ENCODE measurements at regions not wholly inside any gene's neighbourhood (a gene's known extent, or its start where the extent isn't known, plus 50 kb on each side); places are given as distances from the start of the nearest gene placed in this dataset.

DNA sequence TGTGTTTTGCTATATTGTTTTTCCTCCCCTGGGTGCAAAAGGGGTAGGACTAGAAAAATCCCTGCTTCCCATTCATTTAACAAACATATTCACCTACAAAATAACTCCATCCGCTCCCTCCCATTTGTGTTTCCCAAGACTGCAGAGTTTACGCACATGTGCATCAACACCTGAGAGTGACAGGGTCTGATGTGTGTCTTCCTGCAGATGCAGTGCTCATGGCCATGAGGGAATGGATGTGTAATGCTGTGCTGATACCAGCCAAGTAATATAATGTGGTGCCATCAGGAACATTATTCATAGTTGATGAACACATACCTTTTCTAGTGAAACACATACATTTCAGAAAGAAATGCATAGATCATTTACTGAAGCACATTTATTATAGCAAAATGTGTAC is 83.2 kb downstream of the CXXC4 start:
- H3K27me3 ChIP-seq (ENCODE audit: insufficient read depth, poor library complexity, severe bottlenecking): no peaks in the 10 kb centered on the region
- ATAC-seq (ENCODE audit: low read depth) (no peak), DNase-seq (ENCODE audit: low spot score) (no peak)
- H3K4me3 ChIP-seq (ENCODE audit: severe bottlenecking): no peak overlapping the region
- no peaks in the 10 kb centered on the region for H3K4me1 ChIP-seq (ENCODE audit: insufficient read depth, poor library complexity, severe bottlenecking)
- TF ChIP-seq, protein P1, sequence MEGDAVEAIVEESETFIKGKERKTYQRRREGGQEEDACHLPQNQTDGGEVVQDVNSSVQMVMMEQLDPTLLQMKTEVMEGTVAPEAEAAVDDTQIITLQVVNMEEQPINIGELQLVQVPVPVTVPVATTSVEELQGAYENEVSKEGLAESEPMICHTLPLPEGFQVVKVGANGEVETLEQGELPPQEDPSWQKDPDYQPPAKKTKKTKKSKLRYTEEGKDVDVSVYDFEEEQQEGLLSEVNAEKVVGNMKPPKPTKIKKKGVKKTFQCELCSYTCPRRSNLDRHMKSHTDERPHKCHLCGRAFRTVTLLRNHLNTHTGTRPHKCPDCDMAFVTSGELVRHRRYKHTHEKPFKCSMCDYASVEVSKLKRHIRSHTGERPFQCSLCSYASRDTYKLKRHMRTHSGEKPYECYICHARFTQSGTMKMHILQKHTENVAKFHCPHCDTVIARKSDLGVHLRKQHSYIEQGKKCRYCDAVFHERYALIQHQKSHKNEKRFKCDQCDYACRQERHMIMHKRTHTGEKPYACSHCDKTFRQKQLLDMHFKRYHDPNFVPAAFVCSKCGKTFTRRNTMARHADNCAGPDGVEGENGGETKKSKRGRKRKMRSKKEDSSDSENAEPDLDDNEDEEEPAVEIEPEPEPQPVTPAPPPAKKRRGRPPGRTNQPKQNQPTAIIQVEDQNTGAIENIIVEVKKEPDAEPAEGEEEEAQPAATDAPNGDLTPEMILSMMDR (IDR thresholded peaks at IDR 0.05; ENCODE audit: poor library complexity, severe bottlenecking): no peak
- no peak overlapping the region for H3K27ac ChIP-seq (ENCODE audit: poor library complexity, severe bottlenecking)
- no peaks in the 10 kb centered on the region for H3K9me3 ChIP-seq (ENCODE audit: severe bottlenecking)
- H3K36me3 ChIP-seq (ENCODE audit: low read depth): no peaks in the 10 kb centered on the region

DNA sequence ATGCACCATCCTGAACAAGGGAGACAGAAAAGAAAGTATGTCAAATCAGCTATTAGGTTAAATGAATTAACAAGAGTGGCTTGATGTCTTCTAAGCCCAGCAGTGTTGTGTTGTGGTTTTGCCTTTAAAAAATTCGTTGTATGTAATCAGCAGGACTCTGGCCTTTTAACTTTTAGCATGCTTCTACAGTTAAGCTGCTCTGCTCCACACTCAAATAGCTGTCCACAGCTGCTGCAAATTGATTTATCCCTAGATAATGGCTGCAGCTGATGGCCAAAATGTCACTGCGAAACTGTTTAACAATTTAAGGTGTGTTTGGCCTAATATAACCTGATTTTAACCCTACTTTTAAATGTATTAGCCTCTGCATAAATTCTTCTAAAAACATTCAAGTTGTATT is 85.8 kb downstream of the CXXC4 start:
- DNase-seq (ENCODE audit: low spot score) (no peak), ATAC-seq (ENCODE audit: low read depth) (no peak)
- H3K4me1 ChIP-seq (ENCODE audit: insufficient read depth, poor library complexity, severe bottlenecking): no peaks in the 10 kb centered on the region
- no peaks in the 10 kb centered on the region for H3K9me3 ChIP-seq (ENCODE audit: severe bottlenecking)
- H3K27me3 ChIP-seq (ENCODE audit: insufficient read depth, poor library complexity, severe bottlenecking): no peaks in the 10 kb centered on the region
- H3K36me3 ChIP-seq (ENCODE audit: low read depth): no peaks in the 10 kb centered on the region
- no peak overlapping the region for H3K4me3 ChIP-seq (ENCODE audit: severe bottlenecking)
- TF ChIP-seq, protein P1 (IDR thresholded peaks at IDR 0.05; ENCODE audit: poor library complexity, severe bottlenecking): no peak
- H3K27ac ChIP-seq (ENCODE audit: poor library complexity, severe bottlenecking): no peak overlapping the region

DNA sequence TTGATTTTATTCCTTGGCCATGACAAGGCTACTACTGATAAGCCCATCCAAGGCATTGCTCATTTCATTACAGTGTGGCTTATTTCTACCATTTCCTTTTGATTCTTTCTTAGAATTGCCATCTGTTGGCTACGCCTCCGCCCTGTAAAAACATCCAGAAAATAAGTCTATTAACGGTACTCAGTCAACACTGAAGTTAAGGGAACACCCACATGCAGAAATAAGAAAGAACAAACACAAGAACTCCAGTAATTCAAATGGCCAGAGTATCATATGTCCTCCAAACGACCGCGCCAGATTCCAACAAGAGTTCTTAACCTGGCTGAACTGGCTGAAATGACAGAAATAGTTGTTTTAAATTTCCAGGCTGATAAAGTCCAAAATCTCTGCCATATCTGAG is 90.3 kb downstream of the CXXC4 start:
- no peak for ATAC-seq (ENCODE audit: low read depth)
- H3K27ac ChIP-seq (ENCODE audit: poor library complexity, severe bottlenecking): no peak overlapping the region
- TF ChIP-seq, protein P1 (IDR thresholded peaks at IDR 0.05; ENCODE audit: poor library complexity, severe bottlenecking): no peak
- H3K9me3 ChIP-seq (ENCODE audit: severe bottlenecking): no peaks in the 10 kb centered on the region
- no peak overlapping the region for H3K4me3 ChIP-seq (ENCODE audit: severe bottlenecking)
- H3K27me3 ChIP-seq (ENCODE audit: insufficient read depth, poor library complexity, severe bottlenecking): no peaks in the 10 kb centered on the region
- no peaks in the 10 kb centered on the region for H3K4me1 ChIP-seq (ENCODE audit: insufficient read depth, poor library complexity, severe bottlenecking)
- DNase-seq (ENCODE audit: low spot score): no peak
- H3K36me3 ChIP-seq (ENCODE audit: low read depth): no peaks in the 10 kb centered on the region

DNA sequence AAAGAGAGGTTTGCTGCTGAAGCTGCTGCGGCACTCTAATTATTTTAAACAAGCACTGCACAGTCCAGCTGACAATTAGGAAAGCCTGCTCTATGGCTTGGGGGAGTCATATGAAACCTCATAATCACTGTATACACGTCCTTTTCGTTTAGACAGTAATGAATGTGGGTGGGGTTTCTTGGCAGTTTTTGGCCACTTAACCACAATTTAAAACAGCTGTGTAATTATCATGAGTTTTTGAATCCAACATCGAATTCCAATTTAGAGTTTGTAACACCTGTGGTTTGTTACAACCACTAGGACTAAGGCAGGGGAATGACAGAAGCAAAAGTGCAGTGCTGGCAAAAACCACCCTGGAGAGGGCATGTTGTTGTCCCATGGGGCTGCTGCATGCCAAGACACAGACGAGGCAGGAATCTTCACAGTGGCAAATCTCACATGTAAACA is 99.5 kb downstream of the CXXC4 start:
- H3K4me3 ChIP-seq (ENCODE audit: severe bottlenecking): no peak overlapping the region
- no peaks in the 10 kb centered on the region for H3K27me3 ChIP-seq (ENCODE audit: insufficient read depth, poor library complexity, severe bottlenecking)
- TF ChIP-seq, protein P1 (IDR thresholded peaks at IDR 0.05; ENCODE audit: poor library complexity, severe bottlenecking): no peak
- peaks cover 7% of the 10 kb centered on the region for H3K4me1 ChIP-seq (ENCODE audit: insufficient read depth, poor library complexity, severe bottlenecking)
- H3K9me3 ChIP-seq (ENCODE audit: severe bottlenecking): no peaks in the 10 kb centered on the region
- DNase-seq (ENCODE audit: low spot score) (no peak), ATAC-seq (ENCODE audit: low read depth) (no peak)
- no peak overlapping the region for H3K27ac ChIP-seq (ENCODE audit: poor library complexity, severe bottlenecking)
- H3K36me3 ChIP-seq (ENCODE audit: low read depth): no peaks in the 10 kb centered on the region

DNA sequence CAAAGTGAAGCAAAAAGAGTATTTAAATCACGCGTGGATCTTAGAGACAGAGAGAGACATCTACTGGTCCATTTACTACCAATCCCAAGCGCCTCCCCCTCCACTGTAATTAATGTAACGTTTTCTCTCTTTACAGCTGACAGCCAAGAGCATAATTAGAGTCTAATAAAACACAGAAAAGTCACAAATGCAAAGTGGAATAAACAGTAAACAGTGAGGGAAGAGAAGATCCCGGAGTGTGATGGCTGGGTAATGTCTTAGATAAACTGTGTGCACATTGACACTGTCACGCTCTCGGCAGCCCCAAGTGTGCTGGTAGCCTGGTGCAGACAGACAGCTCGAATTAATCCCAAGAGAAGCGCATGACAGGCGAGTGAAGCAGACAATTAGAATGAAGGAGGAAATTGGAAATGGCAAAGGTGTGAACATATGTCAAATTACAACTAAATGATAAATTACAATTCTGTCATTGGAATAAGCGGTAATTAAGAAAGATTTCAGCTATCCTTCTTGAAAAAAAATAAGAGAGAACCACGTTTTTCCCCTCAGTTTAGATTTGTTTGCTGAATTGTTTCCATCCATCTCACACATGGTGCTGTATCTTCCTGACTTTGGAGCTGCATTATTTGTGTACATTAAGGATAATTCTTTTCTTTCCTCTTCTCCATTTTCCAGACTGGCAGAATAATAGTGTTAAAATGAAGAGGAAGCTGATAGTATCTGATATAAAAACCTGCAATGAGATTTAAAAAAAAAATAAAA is 100.1 kb downstream of the CXXC4 start:
- H3K4me1 ChIP-seq (ENCODE audit: insufficient read depth, poor library complexity, severe bottlenecking): peaks cover 7% of the 10 kb centered on the region
- DNase-seq (ENCODE audit: low spot score) (no peak), ATAC-seq (ENCODE audit: low read depth) (no peak)
- H3K27me3 ChIP-seq (ENCODE audit: insufficient read depth, poor library complexity, severe bottlenecking): no peaks in the 10 kb centered on the region
- no peaks in the 10 kb centered on the region for H3K9me3 ChIP-seq (ENCODE audit: severe bottlenecking)
- TF ChIP-seq, protein P1 (IDR thresholded peaks at IDR 0.05; ENCODE audit: poor library complexity, severe bottlenecking): no peak
- no peak overlapping the region for H3K27ac ChIP-seq (ENCODE audit: poor library complexity, severe bottlenecking)
- H3K36me3 ChIP-seq (ENCODE audit: low read depth): no peaks in the 10 kb centered on the region
- no peak overlapping the region for H3K4me3 ChIP-seq (ENCODE audit: severe bottlenecking)
